Fibroblast of skin of back (primary cell): ENCODE measurements at regions not wholly inside any gene's neighbourhood (a gene's known extent, or its start where the extent isn't known, plus 50 kb on each side); places are given as distances from the start of the nearest gene placed in this dataset.

Experiments
- DNase-seq: peaks from one replicate; pipeline ENCODE4 v3.0.0-alpha.2; 2013

DNA sequence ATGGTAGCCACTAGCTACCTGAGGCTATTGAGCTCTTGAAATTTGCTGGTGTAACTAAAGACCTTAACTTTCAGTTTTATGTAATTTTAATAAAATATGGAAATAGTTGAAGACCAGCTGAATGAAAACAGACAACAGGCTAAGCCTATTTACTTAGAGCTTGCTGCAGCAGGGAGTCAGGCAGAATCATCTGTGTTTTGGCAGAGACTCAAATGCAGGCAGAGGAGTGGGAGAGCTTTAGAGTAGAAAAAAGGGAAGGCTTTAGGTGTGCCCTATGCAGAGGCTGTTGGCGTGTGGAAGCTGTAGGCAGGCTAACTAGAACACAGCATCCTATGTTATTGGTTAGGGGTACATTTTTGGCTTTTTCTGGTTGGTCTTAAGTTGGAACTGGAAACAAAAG is 304.9 kb upstream of the NBEA start:
- no peak for DNase-seq

GRCh38 chr13:34637636-34638035 is 304.4 kb upstream of the NBEA start:
- no peak for DNase-seq

DNA sequence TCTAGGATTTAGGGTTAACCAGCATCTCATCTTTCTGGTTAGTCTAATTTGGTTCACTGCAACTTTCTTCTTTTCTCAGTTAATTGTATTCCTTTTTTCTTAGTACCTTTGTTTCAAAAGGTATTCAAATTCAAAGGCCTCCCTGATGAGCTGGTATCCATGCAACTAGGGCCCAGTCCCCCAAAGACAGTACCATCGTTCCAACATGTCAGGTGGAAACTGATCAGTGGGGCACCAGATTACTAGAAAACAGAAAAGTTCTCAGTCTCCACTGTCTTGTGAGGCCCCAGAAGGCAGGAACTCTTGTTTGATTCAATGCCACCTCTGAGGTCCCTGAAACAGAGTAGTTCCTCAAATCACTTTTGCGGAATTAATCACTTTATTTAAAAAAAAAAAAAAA is 303.2 kb upstream of the NBEA start:
- no peak for DNase-seq

DNA sequence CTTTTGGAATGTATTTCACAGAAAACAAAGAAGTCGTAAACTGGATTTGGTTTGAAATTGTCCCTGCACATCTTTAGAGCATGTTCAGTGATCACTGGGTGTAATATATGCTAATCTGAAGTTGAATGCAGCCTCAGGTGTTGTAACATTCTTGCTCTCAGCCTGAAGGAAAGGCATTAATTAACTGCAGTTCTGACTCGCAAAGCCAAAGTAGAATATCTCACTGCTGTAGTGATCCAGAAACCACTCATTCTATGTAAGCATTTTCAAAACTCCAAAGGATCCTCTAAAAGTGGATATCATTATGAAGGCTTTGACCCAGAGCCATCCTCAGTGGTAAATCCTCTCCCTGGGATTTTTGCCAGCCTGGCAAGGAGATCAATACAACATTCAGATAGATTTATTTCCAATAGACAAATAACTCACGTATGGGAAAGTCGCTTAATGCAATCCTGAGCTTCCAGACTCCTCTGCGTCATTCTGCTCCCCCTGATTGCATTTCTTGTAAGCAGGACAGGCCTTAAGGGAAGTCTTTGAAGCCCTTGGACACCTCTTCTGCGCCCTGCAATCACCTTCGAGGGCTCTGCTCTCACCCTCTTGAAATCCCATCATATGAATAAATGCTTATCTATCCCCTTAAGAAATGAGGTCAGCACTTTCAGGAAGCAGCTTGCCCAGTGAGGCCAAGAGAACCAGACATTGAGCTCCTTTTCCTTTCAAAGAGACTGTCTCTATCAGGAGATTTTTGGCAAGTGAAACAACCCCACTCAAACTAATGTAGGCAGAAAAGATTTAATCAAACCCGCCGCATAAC is 301.7 kb upstream of the NBEA start:
- DNase-seq, result no peak

GRCh38 chr13:34640993-34641330 is 301.1 kb upstream of the NBEA start:
- no peak for DNase-seq

DNA sequence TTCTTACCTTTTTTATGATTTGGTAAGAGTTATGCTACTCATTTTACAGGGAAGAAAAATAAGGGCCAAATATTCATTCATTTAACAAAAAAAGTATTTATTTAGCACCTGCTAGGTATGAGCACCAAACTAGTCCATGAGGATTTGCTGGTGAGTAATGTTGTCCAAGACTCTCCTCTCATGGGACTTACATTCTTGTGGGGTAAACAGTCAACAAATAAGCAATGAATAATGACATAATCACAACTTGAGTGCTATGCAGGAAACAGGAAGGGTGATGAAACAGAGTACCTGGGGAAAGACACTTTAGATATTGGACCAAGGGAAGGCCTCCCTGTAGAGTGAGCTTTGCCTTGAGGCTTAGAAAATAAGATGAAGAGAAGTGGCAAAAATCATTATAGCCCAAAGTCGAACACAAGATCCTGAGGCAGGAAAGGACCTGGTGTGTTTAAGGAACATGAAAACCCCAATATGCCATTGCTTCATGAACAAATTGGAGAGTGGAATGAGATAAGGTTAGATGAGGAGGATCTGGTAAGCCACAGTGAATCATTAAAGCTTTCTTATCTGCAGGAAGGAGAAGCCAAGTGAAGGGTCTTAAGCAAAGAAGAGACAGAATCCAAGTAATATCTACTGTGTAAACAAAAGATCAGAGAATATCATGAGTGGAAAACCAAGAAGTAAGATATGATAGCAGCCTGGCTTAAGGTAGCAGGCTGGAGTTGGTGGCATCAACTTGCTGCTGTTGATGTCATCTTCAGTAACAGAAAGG is 294.5 kb upstream of the NBEA start:
- DNase-seq, result no peak

- no peak for DNase-seq
Observed at GRCh38 chr13:34654203-34654602, 287.9 kb upstream of the NBEA start.

DNA sequence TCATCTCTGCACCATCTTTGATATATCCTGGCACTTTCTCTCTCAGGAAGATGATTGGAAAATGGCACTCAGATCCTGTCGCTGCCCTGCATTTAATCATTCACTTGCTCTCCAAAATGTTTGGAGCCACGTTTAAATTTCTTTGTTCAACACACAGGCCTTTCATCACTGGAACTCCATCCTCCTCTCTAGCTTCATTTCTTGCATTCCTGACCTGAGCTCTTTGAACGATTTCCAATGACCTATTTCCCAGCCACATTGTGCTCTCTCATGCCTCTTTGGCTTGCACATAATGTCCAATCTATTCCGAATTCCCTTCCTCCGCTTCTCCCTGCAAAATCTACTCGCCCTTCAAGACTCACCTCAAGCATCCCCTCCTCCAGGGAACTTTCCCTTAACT is 287.4 kb upstream of the NBEA start:
- no peak for DNase-seq

DNA sequence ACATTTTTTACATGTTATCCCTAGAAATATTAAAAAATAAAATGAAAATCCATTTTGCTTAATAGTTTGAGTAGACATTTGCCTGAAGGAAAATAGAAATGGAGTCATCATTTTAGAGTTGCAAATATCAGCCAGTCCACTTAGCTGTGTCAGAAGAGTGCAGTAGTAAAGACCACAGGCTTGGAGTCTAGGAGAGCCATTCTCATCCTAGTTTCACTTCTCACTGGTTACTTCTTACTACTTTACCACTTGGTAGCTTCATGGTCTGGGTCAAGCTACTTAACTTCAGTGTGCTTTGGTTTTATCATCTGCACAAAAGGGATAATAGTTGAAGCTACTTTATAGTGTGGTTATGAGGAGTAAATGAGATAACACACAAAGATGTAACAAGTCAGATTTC is 286.5 kb upstream of the NBEA start:
- DNase-seq, result no peak

- peak; percentile 43 for DNase-seq
Observed at GRCh38 chr13:34657716-34658115, 284.4 kb upstream of the NBEA start.

DNA sequence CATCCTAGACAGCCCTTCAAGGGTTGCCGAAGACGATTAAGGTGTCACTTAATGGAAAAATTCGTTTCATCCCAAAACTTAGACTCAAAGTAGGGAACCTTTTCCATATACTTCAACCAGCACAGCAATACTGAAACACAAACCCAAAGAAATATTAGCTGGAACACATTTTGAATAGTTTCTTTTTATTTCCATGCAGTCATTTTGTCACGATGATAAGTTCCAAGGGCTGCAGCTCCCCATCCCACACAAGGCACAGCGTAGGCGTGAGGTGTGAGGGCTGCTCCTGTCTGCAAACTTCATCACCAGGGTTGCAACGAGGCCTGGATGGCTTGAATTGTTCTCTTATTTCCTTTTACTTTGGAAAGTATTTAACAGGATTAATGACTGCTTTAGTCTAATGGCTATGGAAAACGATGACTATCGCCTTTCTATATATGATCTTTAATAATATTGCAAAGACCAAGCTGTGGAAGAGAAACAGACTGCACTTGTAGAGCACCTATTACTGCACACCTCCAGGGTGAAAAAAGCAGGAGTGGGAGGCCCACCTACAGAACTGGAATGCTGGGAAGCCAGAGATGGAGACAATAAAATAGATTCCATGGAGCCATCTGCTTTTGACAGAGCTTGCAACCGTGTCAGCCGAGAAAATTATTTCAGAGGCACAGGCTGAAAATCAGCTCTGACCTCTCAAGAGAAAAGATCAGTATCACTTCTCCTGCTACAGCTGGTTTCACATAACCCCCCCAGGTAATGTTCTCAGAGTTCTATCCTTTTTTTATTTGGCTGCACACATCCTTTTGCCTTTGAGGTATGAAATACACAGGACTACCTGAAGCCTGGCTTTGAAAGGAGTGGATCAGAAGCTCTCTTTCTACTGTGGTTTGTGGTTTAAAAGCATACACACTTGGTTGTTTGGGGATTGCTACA is 274.5 kb upstream of the NBEA start:
- no peak for DNase-seq

- no peak for DNase-seq
Observed at GRCh38 chr13:34671137-34671536, 270.9 kb upstream of the NBEA start.

GRCh38 chr13:34672631-34673030 is 269.4 kb upstream of the NBEA start:
- DNase-seq, result no peak

- no peak for DNase-seq
Observed at GRCh38 chr13:34675626-34676025, 266.4 kb upstream of the NBEA start.

GRCh38 chr13:34678154-34678553 is 263.9 kb upstream of the NBEA start:
- DNase-seq, result peak; percentile 55

DNA sequence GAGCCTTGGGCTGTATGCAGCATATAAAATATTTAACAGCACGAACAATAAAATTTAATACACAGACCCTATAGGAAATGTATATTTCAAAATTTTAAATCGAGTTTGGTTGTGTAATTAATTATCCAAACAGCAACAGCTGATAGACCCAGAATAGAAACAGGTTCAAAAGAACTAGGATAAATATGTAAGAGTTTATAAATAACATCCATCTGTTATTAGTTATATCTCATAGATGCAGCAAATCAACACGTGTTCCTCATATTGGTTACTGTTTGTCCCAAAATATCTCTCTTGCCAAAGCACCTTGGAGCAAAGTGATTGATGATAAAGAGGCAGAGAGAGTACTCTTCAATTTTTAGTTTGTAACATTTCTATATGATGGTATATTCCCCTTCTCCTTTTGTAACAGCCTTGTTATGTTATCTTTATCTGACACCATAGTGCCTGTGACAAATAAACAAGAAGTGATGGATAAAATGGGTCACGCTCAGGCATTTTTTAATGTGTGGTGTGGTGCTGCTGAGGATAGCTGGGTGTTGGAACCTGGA is 260.6 kb upstream of the NBEA start:
- DNase-seq, result no peak

- no peak for DNase-seq
Observed at GRCh38 chr13:34695063-34695462, 247.0 kb upstream of the NBEA start.

- DNase-seq, result no peak
Observed at GRCh38 chr13:34696296-34696695, 245.8 kb upstream of the NBEA start.

GRCh38 chr13:34696741-34697140 is 245.3 kb upstream of the NBEA start:
- no peak for DNase-seq

- no peak for DNase-seq
Observed at GRCh38 chr13:34698945-34699344, 243.1 kb upstream of the NBEA start.

DNA sequence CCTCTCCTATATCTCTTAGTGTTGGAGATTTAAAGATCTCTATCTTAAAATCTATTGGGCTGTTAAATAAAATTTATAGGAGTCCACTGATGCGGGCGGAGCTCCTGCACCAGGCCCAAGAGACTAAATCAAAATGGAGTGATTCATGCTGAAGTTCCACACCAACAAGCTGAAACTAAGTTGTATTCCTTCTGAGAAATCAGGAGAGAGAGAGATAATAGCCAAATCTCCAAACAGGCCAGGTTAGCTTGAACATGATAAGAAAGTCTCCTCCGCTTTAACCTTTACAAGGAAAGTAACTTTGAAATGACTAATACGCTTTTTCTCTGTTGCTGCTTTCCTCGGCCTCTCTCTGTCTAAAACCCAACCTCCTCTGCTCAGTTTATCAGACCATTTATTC is 241.9 kb upstream of the NBEA start:
- DNase-seq, result no peak

- DNase-seq, result no peak
Observed at GRCh38 chr13:34701919-34702318, 240.2 kb upstream of the NBEA start.
